K562 (cell line): ENCODE measurements at regions not wholly inside any gene's neighbourhood (a gene's known extent, or its start where the extent isn't known, plus 50 kb on each side); places are given as distances from the start of the nearest gene placed in this dataset.

Experiments used
- ATAC-seq: fragments of 200-7000 bp; cut with Tn5 transposase; 3 replicates; pipeline ENCODE4 v1.9.1; 2020; ENCODE audit warnings: moderate library complexity
- BruUV-seq: library from RNA; stranded (reverse); fragments of 400-500 nt; replicated peaks from 2 replicates; lab custom pipeline; 2021; lab: Mats Ljungman, UMichigan
- CTCF ChIA-PET: fragments of 300-600 bp; formaldehyde crosslinking; extraction: SDS; loops from one replicate; lab custom pipeline; 2021; ENCODE audit warnings: low intra/inter-chr PET ratio; lab: Yijun Ruan, JAX
- POLR2A ChIA-PET: fragments of 300-600, 350-650 bp; sonication (Branson Sonifier 250); formaldehyde crosslinking; extraction: SDS; loops from one replicate; lab custom pipeline; 2021; ENCODE audit warnings: antibody characterized with exemption, inconsistent platforms; lab: Yijun Ruan, JAX
- DNase-seq, 4 experiments: peaks; one replicate each; pipeline versions ENCODE4 v3.0.0 to v3.0.0-alpha.2; 2011 to 2018; ENCODE audit warnings: low spot score in 3 of 4, mixed read lengths in 3 of 4; ENCODE audit errors: extremely low read depth in 1 of 4
- FAIRE-seq: peaks from 2 replicates; lab custom pipeline; 2011; peaks lifted over from hg19 to GRCh38; lab: Jason Lieb, UNC
- H2AFZ ChIP-seq: 2 replicates; pipeline ENCODE4 v1.6.0; 2011; ENCODE audit warnings: low read depth, low read length, control low read depth, inconsistent platforms
- H3K27ac ChIP-seq: fragments of 200-600 bp; 3 replicates; pipeline ENCODE4 v1.8.0; 2011; ENCODE audit warnings: low read depth, mild to moderate bottlenecking, control low read depth, inconsistent platforms, low read length, moderate library complexity, mixed read lengths; ENCODE audit errors: extremely low read depth
- H3K27me3 ChIP-seq, 2 experiments: fragments of 300-600 bp in 1 of 2; 2 replicates in 1 of 2; 3 replicates in 1 of 2; pipeline versions ENCODE4 v1.6.0 to v1.8.0; 2011; ENCODE audit warnings: inconsistent platforms in 2 of 2, low read length in 2 of 2, mild to moderate bottlenecking in 1 of 2, mixed read lengths in 1 of 2, moderate library complexity in 1 of 2; ENCODE audit not compliant: control insufficient read depth in 2 of 2, insufficient read depth in 2 of 2
- H3K36me3 ChIP-seq: fragments of 300-600 bp; 3 replicates; pipeline ENCODE4 v1.8.0; 2011; ENCODE audit warnings: mild to moderate bottlenecking, low read length, inconsistent platforms; ENCODE audit not compliant: control insufficient read depth, insufficient read depth
- H3K4me1 ChIP-seq, 2 experiments: fragments of 200-600 bp in 1 of 2; replicated peaks in 1 of 2; 2 replicates in 1 of 2; 3 replicates in 1 of 2; pipeline versions ENCODE4 v1.5.1 to v1.8.0; 2011; ENCODE audit warnings: inconsistent platforms in 2 of 2, low read length in 2 of 2, mild to moderate bottlenecking in 1 of 2, mixed read lengths in 1 of 2, moderate library complexity in 1 of 2; ENCODE audit not compliant: control insufficient read depth in 2 of 2, insufficient read depth in 2 of 2
- H3K4me2 ChIP-seq: 2 replicates; pipeline ENCODE4 v1.6.1; 2011; ENCODE audit warnings: low read length, control low read depth, inconsistent platforms, mixed read lengths; ENCODE audit not compliant: insufficient read depth
- H3K4me3 ChIP-seq: fragments of 200-600 bp; sonication (generic), shearing (Covaris generic); 2 replicates; pipeline ENCODE4 v1.5.1; 2016; ENCODE audit warnings: control low read depth, inconsistent platforms
- H3K79me2 ChIP-seq: fragments of 200-600 bp; 3 replicates; pipeline ENCODE4 v1.8.0; 2011; ENCODE audit warnings: low read length, inconsistent platforms; ENCODE audit not compliant: control insufficient read depth, insufficient read depth
- H3K9ac ChIP-seq, 2 experiments: 2 replicates each; pipeline versions ENCODE4 v1.6.0 to v1.6.1; 2011; ENCODE audit warnings: low read depth in 2 of 2, low read length in 2 of 2, control low read depth in 1 of 2, inconsistent platforms in 1 of 2, mild to moderate bottlenecking in 1 of 2, mixed read lengths in 1 of 2; ENCODE audit not compliant: insufficient read depth in 1 of 2
- H3K9me1 ChIP-seq: one replicate; pipeline ENCODE4 v1.6.0; 2011; ENCODE audit warnings: inconsistent platforms, mild to moderate bottlenecking, low read length, moderate library complexity; ENCODE audit not compliant: control insufficient read depth, insufficient read depth
- H3K9me3 ChIP-seq: replicated peaks from 2 replicates; pipeline ENCODE4 v1.5.1; 2011; ENCODE audit warnings: low read depth, low read length, inconsistent platforms; ENCODE audit not compliant: control insufficient read depth, insufficient read depth
- H4K20me1 ChIP-seq: replicated peaks from 2 replicates; pipeline ENCODE4 v1.6.1; 2011; ENCODE audit warnings: low read length, inconsistent platforms, mixed read lengths; ENCODE audit not compliant: control insufficient read depth, insufficient read depth
- BHLHE40 ChIP-seq: IDR thresholded peaks from 2 replicates; pipeline ENCODE4 v1.6.1; 2011; ENCODE audit warnings: low read length, improper control_type of control experiment
- FOXJ2 ChIP-seq: fragments of 200-800 bp; sonication (Bioruptor generic); IDR thresholded peaks from 2 replicates; pipeline ENCODE4 v1.6.1; 2016; ENCODE audit warnings: missing genetic modification characterization, missing compliant biosample characterization
- KAT2B ChIP-seq: IDR thresholded peaks from one replicate; pipeline ENCODE4 v1.6.1; 2012; ENCODE audit warnings: low read depth, mild to moderate bottlenecking, control low read depth, inconsistent platforms, low read length, moderate library complexity
- NFE2L1 ChIP-seq: fragments of 450-650 bp; IDR thresholded peaks from 2 replicates; pipeline ENCODE4 v1.6.1; 2016; ENCODE audit warnings: missing genetic modification characterization, low read depth, mild to moderate bottlenecking, missing compliant biosample characterization, moderate library complexity, borderline replicate concordance
- SETDB1 ChIP-seq: IDR thresholded peaks from one replicate; pipeline ENCODE4 v1.6.1; 2012; ENCODE audit warnings: low read length, control low read depth, inconsistent platforms
- TAF9B ChIP-seq: fragments of 450-650 bp; IDR thresholded peaks from 2 replicates; pipeline ENCODE4 v1.6.1; 2018; ENCODE audit warnings: mild to moderate bottlenecking; ENCODE audit not compliant: partially characterized antibody
- ZNF696 ChIP-seq: fragments of 250-450 bp; sonication (Bioruptor Pico); conservative IDR thresholded peaks from 2 replicates; pipeline ENCODE4 v1.4.0; 2020; ENCODE audit warnings: mild to moderate bottlenecking, moderate library complexity
- WGBS: fragments of 100-300 bp; shearing (Covaris generic); methylation state at CpG from one replicate; pipeline ENCODE4 v1.1.6; 2016; ENCODE audit warnings: low coverage, mixed read lengths; ENCODE audit not compliant: insufficient coverage; ENCODE audit errors: missing lambda C conversion rate; 5-methylcytosine and 5-hydroxymethylcytosine counted together
- in situ Hi-C: fragments of 300-500 bp; cut with MboI; formaldehyde crosslinking; loops from 4 replicates; pipeline ENCODE4 v1.15.0; 2018; ENCODE audit warnings: inconsistent platforms, mixed read lengths
- intact Hi-C: fragments of 100-400 bp; cut with micrococcal nuclease; formaldehyde crosslinking; loops from 2 replicates; pipeline ENCODE4 v1.14.2; 2022
- TF ChIP-seq, protein P1 (sequence below): sonication (generic); formaldehyde crosslinking; IDR thresholded peaks from 2 replicates; pipeline ENCODE4 v1.8.0; 2022; ENCODE audit warnings: mild to moderate bottlenecking, low read depth, missing genetic modification reagents
- TF ChIP-seq, protein P2 (sequence below): fragments of 250-450 bp; sonication (Bioruptor Pico); IDR thresholded peaks from 2 replicates; pipeline ENCODE4 v1.9.0; 2021; ENCODE audit warnings: mild to moderate bottlenecking, inconsistent platforms
- TF ChIP-seq, protein P3 (sequence below): fragments of 150-350 bp; IDR thresholded peaks from 2 replicates; pipeline ENCODE4 v1.6.1; 2014; ENCODE audit warnings: low read depth, mild to moderate bottlenecking, low read length, borderline replicate concordance

DNA sequence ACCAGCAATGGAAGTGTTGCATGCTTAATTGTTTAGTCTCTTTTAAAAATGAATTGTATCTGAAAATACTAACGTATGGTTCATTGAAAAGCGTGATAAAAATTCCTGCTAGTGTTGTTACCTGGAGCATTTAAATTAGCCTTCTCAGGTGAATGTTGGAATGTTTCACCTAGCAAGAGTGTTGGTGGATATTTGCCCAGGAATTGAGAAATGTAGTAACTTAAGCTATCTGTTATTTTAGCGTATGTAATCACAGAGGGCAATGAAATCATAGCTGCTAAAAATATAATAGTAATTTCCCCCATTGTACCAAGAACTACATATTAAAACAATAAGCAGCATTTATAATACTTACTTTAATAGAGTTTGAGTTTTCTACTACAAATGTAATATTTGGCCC is 166.1 kb upstream of the KIAA1217 start (continued):
- TF ChIP-seq, protein P1, sequence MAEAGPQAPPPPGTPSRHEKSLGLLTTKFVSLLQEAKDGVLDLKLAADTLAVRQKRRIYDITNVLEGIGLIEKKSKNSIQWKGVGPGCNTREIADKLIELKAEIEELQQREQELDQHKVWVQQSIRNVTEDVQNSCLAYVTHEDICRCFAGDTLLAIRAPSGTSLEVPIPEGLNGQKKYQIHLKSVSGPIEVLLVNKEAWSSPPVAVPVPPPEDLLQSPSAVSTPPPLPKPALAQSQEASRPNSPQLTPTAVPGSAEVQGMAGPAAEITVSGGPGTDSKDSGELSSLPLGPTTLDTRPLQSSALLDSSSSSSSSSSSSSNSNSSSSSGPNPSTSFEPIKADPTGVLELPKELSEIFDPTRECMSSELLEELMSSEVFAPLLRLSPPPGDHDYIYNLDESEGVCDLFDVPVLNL = no peak
- TF ChIP-seq SETDB1 = no peak
- TF ChIP-seq ZNF696 (CRISPR knock-in tag) = no peak
- TF ChIP-seq FOXJ2 = no peak
- TF ChIP-seq, protein P2, sequence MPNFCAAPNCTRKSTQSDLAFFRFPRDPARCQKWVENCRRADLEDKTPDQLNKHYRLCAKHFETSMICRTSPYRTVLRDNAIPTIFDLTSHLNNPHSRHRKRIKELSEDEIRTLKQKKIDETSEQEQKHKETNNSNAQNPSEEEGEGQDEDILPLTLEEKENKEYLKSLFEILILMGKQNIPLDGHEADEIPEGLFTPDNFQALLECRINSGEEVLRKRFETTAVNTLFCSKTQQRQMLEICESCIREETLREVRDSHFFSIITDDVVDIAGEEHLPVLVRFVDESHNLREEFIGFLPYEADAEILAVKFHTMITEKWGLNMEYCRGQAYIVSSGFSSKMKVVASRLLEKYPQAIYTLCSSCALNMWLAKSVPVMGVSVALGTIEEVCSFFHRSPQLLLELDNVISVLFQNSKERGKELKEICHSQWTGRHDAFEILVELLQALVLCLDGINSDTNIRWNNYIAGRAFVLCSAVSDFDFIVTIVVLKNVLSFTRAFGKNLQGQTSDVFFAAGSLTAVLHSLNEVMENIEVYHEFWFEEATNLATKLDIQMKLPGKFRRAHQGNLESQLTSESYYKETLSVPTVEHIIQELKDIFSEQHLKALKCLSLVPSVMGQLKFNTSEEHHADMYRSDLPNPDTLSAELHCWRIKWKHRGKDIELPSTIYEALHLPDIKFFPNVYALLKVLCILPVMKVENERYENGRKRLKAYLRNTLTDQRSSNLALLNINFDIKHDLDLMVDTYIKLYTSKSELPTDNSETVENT = no peak
- no peak for TF ChIP-seq NFE2L1 (tag)
- TF ChIP-seq TAF9B = no peak
- TF ChIP-seq KAT2B = no peak

DNA sequence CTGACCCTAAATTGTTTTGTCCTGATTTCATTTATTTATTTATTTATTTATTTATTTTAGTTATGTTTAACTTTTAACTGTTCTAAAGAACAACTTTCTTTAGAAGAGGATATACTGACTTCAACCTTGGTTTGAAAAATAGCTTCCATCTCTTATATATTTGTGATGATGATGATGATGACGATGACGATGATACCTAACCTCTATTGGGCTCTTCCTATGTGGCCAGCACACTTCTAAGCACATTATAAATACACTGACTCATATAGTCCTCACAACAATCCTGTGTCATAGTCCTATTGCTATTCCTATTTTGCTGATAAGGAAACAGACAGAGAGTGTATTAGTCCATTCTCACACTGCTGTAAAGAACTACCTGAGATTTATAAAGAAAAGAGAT is 162.9 kb upstream of the KIAA1217 start:
- H3K9me3 ChIP-seq = no peaks in the 10 kb centered on the region

More for the DNA sequence above, 162.9 kb upstream of the KIAA1217 start:
- Histone ChIP-seq H2AFZ (no peak overlapping the region), H3K27me3 (no peaks in the 10 kb centered on the region), H3K36me3 (no peaks in the 10 kb centered on the region), H3K79me2 (no peaks in the 10 kb centered on the region), H3K4me3 (no peak overlapping the region), H4K20me1 (no peaks in the 10 kb centered on the region), H3K9me1 (no peaks in the 10 kb centered on the region), H3K4me2 (no peak overlapping the region), H3K9ac (no peak overlapping the region), H3K27ac (no peak overlapping the region), H3K4me1 (no peaks in the 10 kb centered on the region)
- ChIA-PET POLR2A (no interaction called here), CTCF (no interaction called here)
- ATAC-seq (no peak), FAIRE-seq (no peak), DNase-seq (no peak)
- TF ChIP-seq, protein P3, sequence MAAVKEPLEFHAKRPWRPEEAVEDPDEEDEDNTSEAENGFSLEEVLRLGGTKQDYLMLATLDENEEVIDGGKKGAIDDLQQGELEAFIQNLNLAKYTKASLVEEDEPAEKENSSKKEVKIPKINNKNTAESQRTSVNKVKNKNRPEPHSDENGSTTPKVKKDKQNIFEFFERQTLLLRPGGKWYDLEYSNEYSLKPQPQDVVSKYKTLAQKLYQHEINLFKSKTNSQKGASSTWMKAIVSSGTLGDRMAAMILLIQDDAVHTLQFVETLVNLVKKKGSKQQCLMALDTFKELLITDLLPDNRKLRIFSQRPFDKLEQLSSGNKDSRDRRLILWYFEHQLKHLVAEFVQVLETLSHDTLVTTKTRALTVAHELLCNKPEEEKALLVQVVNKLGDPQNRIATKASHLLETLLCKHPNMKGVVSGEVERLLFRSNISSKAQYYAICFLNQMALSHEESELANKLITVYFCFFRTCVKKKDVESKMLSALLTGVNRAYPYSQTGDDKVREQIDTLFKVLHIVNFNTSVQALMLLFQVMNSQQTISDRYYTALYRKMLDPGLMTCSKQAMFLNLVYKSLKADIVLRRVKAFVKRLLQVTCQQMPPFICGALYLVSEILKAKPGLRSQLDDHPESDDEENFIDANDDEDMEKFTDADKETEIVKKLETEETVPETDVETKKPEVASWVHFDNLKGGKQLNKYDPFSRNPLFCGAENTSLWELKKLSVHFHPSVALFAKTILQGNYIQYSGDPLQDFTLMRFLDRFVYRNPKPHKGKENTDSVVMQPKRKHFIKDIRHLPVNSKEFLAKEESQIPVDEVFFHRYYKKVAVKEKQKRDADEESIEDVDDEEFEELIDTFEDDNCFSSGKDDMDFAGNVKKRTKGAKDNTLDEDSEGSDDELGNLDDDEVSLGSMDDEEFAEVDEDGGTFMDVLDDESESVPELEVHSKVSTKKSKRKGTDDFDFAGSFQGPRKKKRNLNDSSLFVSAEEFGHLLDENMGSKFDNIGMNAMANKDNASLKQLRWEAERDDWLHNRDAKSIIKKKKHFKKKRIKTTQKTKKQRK = no peak
- no peak for TF ChIP-seq BHLHE40
- intact Hi-C loops = no loop called here
- 0% methylated on average over 2 of the region's 2 CpGs for WGBS
- BruUV-seq = no TSS peak
- in situ Hi-C loops = no loop called here
